ELF-1 (cell line): ENCODE measurements at regions not wholly inside any gene's neighbourhood (a gene's known extent, or its start where the extent isn't known, plus 50 kb on each side); places are given as distances from the start of the nearest gene placed in this dataset.
"Not testable (repeated sequence)": the region's sequence is repeated elsewhere in the genome, so short reads cannot be mapped to it uniquely, and the experiment has no call there.

Experiments used
- DNase-seq: peaks from one replicate; pipeline ENCODE4 v3.0.0-alpha.2; 2016; ENCODE audit warnings: low read depth, low spot score

- no peak for DNase-seq
These were observed 149.3 kb downstream of the FBXO4 start for GRCh38 chr5:42074353-42074752.

- no peak for DNase-seq
These were observed 164.6 kb downstream of the FBXO4 start for GRCh38 chr5:42089705-42090104.

GRCh38 chr5:42090162-42090561 lies 165.1 kb downstream of the FBXO4 start:
- no peak for DNase-seq

GRCh38 chr5:42099846-42100245 lies 174.8 kb downstream of the FBXO4 start:
- DNase-seq: not testable (repeated sequence)

- no peak for DNase-seq
These were observed 183.4 kb downstream of the FBXO4 start for GRCh38 chr5:42108468-42108867.

GRCh38 chr5:42109006-42109572 lies 184.0 kb downstream of the FBXO4 start:
- no peak for DNase-seq

GRCh38 chr5:42115721-42116120 lies 190.6 kb downstream of the FBXO4 start:
- not testable (repeated sequence) for DNase-seq

- DNase-seq: no peak
These were observed 195.0 kb downstream of the FBXO4 start for GRCh38 chr5:42120070-42120469.

GRCh38 chr5:42121401-42121800 lies 196.3 kb downstream of the FBXO4 start:
- DNase-seq: no peak

- DNase-seq: no peak
These were observed 206.0 kb downstream of the FBXO4 start for GRCh38 chr5:42131081-42131480.

- DNase-seq: no peak
These were observed 218.3 kb downstream of the FBXO4 start for GRCh38 chr5:42143361-42143760.

GRCh38 chr5:42148813-42149212 lies 223.7 kb downstream of the FBXO4 start:
- DNase-seq: no peak

GRCh38 chr5:42157215-42157614 lies 232.1 kb downstream of the FBXO4 start:
- no peak for DNase-seq

- no peak for DNase-seq
These were observed 238.0 kb downstream of the FBXO4 start for GRCh38 chr5:42163083-42163482.

- DNase-seq: no peak
These were observed 243.1 kb downstream of the FBXO4 start for GRCh38 chr5:42168091-42168670.

GRCh38 chr5:42176118-42176517 lies 247.1 kb upstream of the GHR start:
- DNase-seq: not testable (repeated sequence)

- not testable (repeated sequence) for DNase-seq
These were observed 243.4 kb upstream of the GHR start for GRCh38 chr5:42179843-42180242.

- DNase-seq: no peak
These were observed 206.3 kb upstream of the GHR start for GRCh38 chr5:42216904-42217303.

GRCh38 chr5:42217791-42218190 lies 205.4 kb upstream of the GHR start:
- DNase-seq: no peak

- no peak for DNase-seq
These were observed 198.2 kb upstream of the GHR start for GRCh38 chr5:42225009-42225408.

GRCh38 chr5:42228279-42228678 lies 195.0 kb upstream of the GHR start:
- DNase-seq: no peak

- no peak for DNase-seq
These were observed 192.4 kb upstream of the GHR start for GRCh38 chr5:42230839-42231238.

- no peak for DNase-seq
These were observed 188.0 kb upstream of the GHR start for GRCh38 chr5:42235241-42235640.

- no peak for DNase-seq
These were observed 187.4 kb upstream of the GHR start for GRCh38 chr5:42235837-42236236.
